CD14-positive monocyte (primary cell): ENCODE measurements at regions not wholly inside any gene's neighbourhood (a gene's known extent, or its start where the extent isn't known, plus 50 kb on each side); places are given as distances from the start of the nearest gene placed in this dataset.

Source experiments
- DNase-seq, 3 donors: peaks; one replicate each; pipeline ENCODE4 v3.0.0-alpha.2; 2011 to 2022
- H2AFZ ChIP-seq: 2 replicates; pipeline ENCODE4 v1.6.0; 2012; ENCODE audit warnings: mild to moderate bottlenecking, low read depth, low read length, inconsistent platforms; ENCODE audit not compliant: insufficient read depth, poor library complexity, severe bottlenecking
- H3K27ac ChIP-seq, 2 donors: 1 replicate in 1 of 2; 2 replicates in 1 of 2; pipeline ENCODE4 v1.5.1; 2012 to 2013; ENCODE audit warnings: low read length in 2 of 2, control low read depth in 1 of 2, inconsistent platforms in 1 of 2, low read depth in 1 of 2, mild to moderate bottlenecking in 1 of 2
- H3K27me3 ChIP-seq, 2 donors: one replicate each; pipeline versions ENCODE4 v1.6.0 to v1.6.1; 2011 to 2013; ENCODE audit warnings: low read length in 2 of 2; ENCODE audit not compliant: control insufficient read depth in 2 of 2, insufficient read depth in 2 of 2
- H3K36me3 ChIP-seq, 2 donors: replicated peaks in 1 of 2; 1 replicate in 1 of 2; 2 replicates in 1 of 2; pipeline versions ENCODE4 v1.5.1 to v1.6.1; 2012 to 2013; ENCODE audit warnings: low read length in 2 of 2, control low read depth in 1 of 2, inconsistent platforms in 1 of 2, mild to moderate bottlenecking in 1 of 2; ENCODE audit not compliant: insufficient read depth in 2 of 2, control insufficient read depth in 1 of 2
- H3K4me1 ChIP-seq, 2 donors: 1 replicate in 1 of 2; 2 replicates in 1 of 2; pipeline versions ENCODE4 v1.5.1 to v1.6.1; 2012 to 2013; ENCODE audit warnings: low read length in 2 of 2, control low read depth in 1 of 2, inconsistent platforms in 1 of 2, mild to moderate bottlenecking in 1 of 2, moderate library complexity in 1 of 2; ENCODE audit not compliant: insufficient read depth in 2 of 2, control insufficient read depth in 1 of 2
- H3K4me2 ChIP-seq: replicated peaks from 2 replicates; pipeline ENCODE3; 2012; ENCODE audit warnings: low read length, moderate library complexity, mild to moderate bottlenecking; ENCODE audit not compliant: poor library complexity, severe bottlenecking; ENCODE audit errors: extremely low read depth
- H3K4me3 ChIP-seq, 3 experiments: fragments of 200-600 bp in 1 of 3; sonication (generic) in 1 of 3; replicated peaks in 1 of 3; 1 replicate in 2 of 3; 2 replicates in 1 of 3; pipeline ENCODE4 v1.5.1; 2011 to 2013; ENCODE audit warnings: low read length in 3 of 3, mild to moderate bottlenecking in 3 of 3, control low read depth in 2 of 3, low read depth in 2 of 3, inconsistent platforms in 1 of 3, moderate library complexity in 1 of 3
- H3K79me2 ChIP-seq: 2 replicates; pipeline ENCODE4 v1.6.0; 2012; ENCODE audit warnings: mild to moderate bottlenecking, control low read depth, inconsistent platforms, low read length, moderate library complexity; ENCODE audit not compliant: insufficient read depth
- H3K9ac ChIP-seq: 2 replicates; pipeline ENCODE4 v1.6.0; 2017; ENCODE audit warnings: low read length, mild to moderate bottlenecking; ENCODE audit not compliant: insufficient read depth, poor library complexity, severe bottlenecking
- H3K9me3 ChIP-seq, 2 donors: replicated peaks in 1 of 2; 1 replicate in 1 of 2; 2 replicates in 1 of 2; pipeline versions ENCODE4 v1.5.1 to v1.6.1; 2012 to 2013; ENCODE audit warnings: low read length in 2 of 2, control low read depth in 1 of 2; ENCODE audit not compliant: control insufficient read depth in 1 of 2, insufficient read depth in 1 of 2
- H4K20me1 ChIP-seq: 2 replicates; pipeline ENCODE4 v1.6.0; 2012; ENCODE audit warnings: mild to moderate bottlenecking, low read length, control low read depth, moderate library complexity; ENCODE audit not compliant: insufficient read depth
- H3K27ac Mint-ChIP-seq, 7 donors: one replicate each; pipeline ENCODE4 v1.8.0; 2020; ENCODE audit warnings: mild to moderate bottlenecking in 7 of 7, mixed read lengths in 7 of 7, moderate library complexity in 6 of 7, inconsistent platforms in 2 of 7
- H3K27me3 Mint-ChIP-seq, 3 donors: one replicate each; pipeline ENCODE4 v1.8.0; 2021 to 2022; ENCODE audit warnings: low read depth in 3 of 3, mild to moderate bottlenecking in 3 of 3, mixed read lengths in 3 of 3, moderate library complexity in 3 of 3, inconsistent platforms in 1 of 3
- H3K36me3 Mint-ChIP-seq, 2 donors: one replicate each; pipeline ENCODE4 v1.8.0; 2020; ENCODE audit warnings: mixed read lengths in 2 of 2, inconsistent platforms in 1 of 2, mild to moderate bottlenecking in 1 of 2
- H3K4me1 Mint-ChIP-seq: one replicate; pipeline ENCODE4 v1.8.0; 2020; ENCODE audit warnings: mild to moderate bottlenecking, mixed read lengths
- H3K4me3 Mint-ChIP-seq, 2 donors: one replicate each; pipeline ENCODE4 v1.8.0; 2020; ENCODE audit warnings: mild to moderate bottlenecking in 2 of 2, mixed read lengths in 2 of 2, moderate library complexity in 1 of 2
- H3K9me3 Mint-ChIP-seq, 7 donors: one replicate each; pipeline ENCODE4 v1.8.0; 2020 to 2022; ENCODE audit warnings: mixed read lengths in 7 of 7, mild to moderate bottlenecking in 6 of 7, moderate library complexity in 6 of 7, inconsistent platforms in 2 of 7
- CTCF ChIP-seq: fragments of 200-600 bp; IDR thresholded peaks from one replicate; pipeline ENCODE4 v1.8.0; 2022; ENCODE audit warnings: antibody characterized with exemption, mild to moderate bottlenecking
- WGBS: methylation state at CpG from one replicate; pipeline ENCODE4 v1.1.5; 2013; ENCODE audit warnings: missing lambda C conversion rate; ENCODE audit not compliant: insufficient coverage; 5-methylcytosine and 5-hydroxymethylcytosine counted together
- intact Hi-C, 2 donors: fragments of 100-400 bp; cut with micrococcal nuclease; formaldehyde crosslinking; loops; one replicate each; pipeline versions ENCODE4 v1.15.0 to v1.15.1; 2023

- TF ChIP-seq CTCF, result no peak
- no peak overlapping the region for H3K4me2 ChIP-seq
- DNase-seq, result no peak
- Mint-ChIP-seq H3K4me1 (no peaks in the 10 kb centered on the region), H3K27me3 (no peaks in the 10 kb centered on the region), H3K4me3 (no peak overlapping the region), H3K27ac (no peak overlapping the region), H3K9me3 (peaks cover 0 to 9% (median 0%) of the 10 kb centered on the region in 7 donors), H3K36me3 (no peaks in the 10 kb centered on the region)
- no CpG with 5 or more reads among the region's 4 CpGs for WGBS
- no peak overlapping the region for H3K27ac ChIP-seq
- H4K20me1 ChIP-seq, result no peaks in the 10 kb centered on the region
- no peaks in the 10 kb centered on the region for H3K79me2 ChIP-seq
- H2AFZ ChIP-seq, result no peak overlapping the region
- H3K4me3 ChIP-seq, result no peak overlapping the region
- no peaks in the 10 kb centered on the region for H3K36me3 ChIP-seq
- no peak overlapping the region for H3K9ac ChIP-seq
- no peaks in the 10 kb centered on the region for H3K27me3 ChIP-seq
- H3K4me1 ChIP-seq, result no peaks in the 10 kb centered on the region
- H3K9me3 ChIP-seq, result peaks cover 0 to 3% of the 10 kb centered on the region in 2 donors
- intact Hi-C loops, result no loop called here
Measured at GRCh38 chr6:23735151-23735550, 390.9 kb upstream of the NRSN1 start.

GRCh38 chr6:23736577-23736976 lies 389.4 kb upstream of the NRSN1 start:
- no peak for TF ChIP-seq CTCF
- Histone ChIP-seq H3K27ac (no peak overlapping the region), H3K9ac (no peak overlapping the region), H3K4me2 (no peak overlapping the region), H3K9me3 (peaks cover 3 to 4% of the 10 kb centered on the region in 2 donors), H4K20me1 (no peaks in the 10 kb centered on the region), H2AFZ (no peak overlapping the region), H3K79me2 (no peaks in the 10 kb centered on the region), H3K4me1 (no peaks in the 10 kb centered on the region), H3K4me3 (no peak overlapping the region), H3K27me3 (no peaks in the 10 kb centered on the region), H3K36me3 (no peaks in the 10 kb centered on the region)
- 80% methylated on average over 1 of the region's 3 CpGs for WGBS
- H3K4me3 Mint-ChIP-seq, result no peak overlapping the region
- H3K9me3 Mint-ChIP-seq, result peaks cover 0 to 9% (median 0%) of the 10 kb centered on the region in 7 donors
- DNase-seq, result no peak
- intact Hi-C loops, result no loop called here
- H3K36me3 Mint-ChIP-seq, result no peaks in the 10 kb centered on the region
- no peaks in the 10 kb centered on the region for H3K4me1 Mint-ChIP-seq
- H3K27me3 Mint-ChIP-seq, result no peaks in the 10 kb centered on the region
- no peak overlapping the region for H3K27ac Mint-ChIP-seq
